ENCODE measurements at regions not wholly inside any gene's neighbourhood (a gene's known extent, or its start where the extent isn't known, plus 50 kb on each side); places are given as distances from the start of the nearest gene placed in this dataset.

- Histone ChIP-seq H3K4me2 (ENCODE audit: low read length) (no peak overlapping the region), H3K9ac (ENCODE audit: low read length) (no peak overlapping the region), H4K20me1 (ENCODE audit: insufficient read depth, low read length) (no peaks in the 10 kb centered on the region), H3K4me1 (ENCODE audit: insufficient read depth, low read length) (no peaks in the 10 kb centered on the region), H3K27ac (ENCODE audit: low read depth, low read length) (no peak overlapping the region), H3K36me3 (ENCODE audit: insufficient read depth, low read length) (no peaks in the 10 kb centered on the region), H3K9me3 (ENCODE audit: insufficient read depth, low read depth, low read length) (no peaks in the 10 kb centered on the region), H2AFZ (ENCODE audit: low read depth, low read length) (no peak overlapping the region), H3K4me3 (ENCODE audit: insufficient read depth, low read depth, low read length) (no peak overlapping the region), H3K27me3 (ENCODE audit: insufficient read depth, low read length) (no peaks in the 10 kb centered on the region), H3K79me2 (ENCODE audit: insufficient read depth, low read length) (no peaks in the 10 kb centered on the region)
- H3K9me3 Mint-ChIP-seq (ENCODE audit: unreplicated experiment) = peaks cover 3% of the 10 kb centered on the region
- H3K4me3 Mint-ChIP-seq (ENCODE audit: unreplicated experiment) = no peak overlapping the region
- no peaks in the 10 kb centered on the region for H3K4me1 Mint-ChIP-seq (ENCODE audit: low read depth, unreplicated experiment)
- DNase-seq (ENCODE audit: low read depth) = peak; percentile 4
- FAIRE-seq = no peak
- H3K27me3 Mint-ChIP-seq (ENCODE audit: low read depth, unreplicated experiment) = no peaks in the 10 kb centered on the region
- TF ChIP-seq, protein P1, sequence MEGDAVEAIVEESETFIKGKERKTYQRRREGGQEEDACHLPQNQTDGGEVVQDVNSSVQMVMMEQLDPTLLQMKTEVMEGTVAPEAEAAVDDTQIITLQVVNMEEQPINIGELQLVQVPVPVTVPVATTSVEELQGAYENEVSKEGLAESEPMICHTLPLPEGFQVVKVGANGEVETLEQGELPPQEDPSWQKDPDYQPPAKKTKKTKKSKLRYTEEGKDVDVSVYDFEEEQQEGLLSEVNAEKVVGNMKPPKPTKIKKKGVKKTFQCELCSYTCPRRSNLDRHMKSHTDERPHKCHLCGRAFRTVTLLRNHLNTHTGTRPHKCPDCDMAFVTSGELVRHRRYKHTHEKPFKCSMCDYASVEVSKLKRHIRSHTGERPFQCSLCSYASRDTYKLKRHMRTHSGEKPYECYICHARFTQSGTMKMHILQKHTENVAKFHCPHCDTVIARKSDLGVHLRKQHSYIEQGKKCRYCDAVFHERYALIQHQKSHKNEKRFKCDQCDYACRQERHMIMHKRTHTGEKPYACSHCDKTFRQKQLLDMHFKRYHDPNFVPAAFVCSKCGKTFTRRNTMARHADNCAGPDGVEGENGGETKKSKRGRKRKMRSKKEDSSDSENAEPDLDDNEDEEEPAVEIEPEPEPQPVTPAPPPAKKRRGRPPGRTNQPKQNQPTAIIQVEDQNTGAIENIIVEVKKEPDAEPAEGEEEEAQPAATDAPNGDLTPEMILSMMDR (IDR thresholded peaks at IDR 0.05; ENCODE audit: insufficient read depth, low read depth, low read length) = no peak
- no peak for TF ChIP-seq EZH2 (IDR thresholded peaks at IDR 0.05; ENCODE audit: insufficient read depth, low read length)
- peaks cover 3% of the 10 kb centered on the region for H3K36me3 Mint-ChIP-seq (ENCODE audit: low read depth, unreplicated experiment)
- no peak overlapping the region for H3K27ac Mint-ChIP-seq (ENCODE audit: unreplicated experiment)
These were observed 111.4 kb upstream of the GATA6 start for GRCh38 chr18:22057908-22058527.

DNA sequence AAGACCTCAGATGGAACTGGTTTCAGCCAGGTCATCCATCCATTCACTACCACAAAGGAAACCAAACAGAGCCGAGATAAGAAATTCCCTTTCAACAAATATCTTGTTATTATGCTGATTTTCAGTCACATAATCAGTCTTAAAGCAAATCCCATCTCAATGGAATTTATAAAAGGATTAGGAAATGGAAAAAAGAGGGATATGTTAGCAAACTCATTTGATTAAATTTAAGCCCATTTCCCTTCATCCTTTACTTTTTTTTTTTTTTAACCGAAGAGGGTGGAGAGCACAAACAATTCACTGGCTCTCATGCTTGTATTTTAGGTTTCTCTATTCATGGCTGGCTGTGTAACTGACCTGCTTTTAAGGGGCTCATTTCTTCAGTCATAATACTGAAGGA is 109.0 kb upstream of the GATA6 start:
- DNase-seq (ENCODE audit: low read depth) (no peak), FAIRE-seq (no peak)
- Mint-ChIP-seq H3K27me3 (ENCODE audit: low read depth, unreplicated experiment) (no peaks in the 10 kb centered on the region), H3K4me1 (ENCODE audit: low read depth, unreplicated experiment) (no peaks in the 10 kb centered on the region), H3K36me3 (ENCODE audit: low read depth, unreplicated experiment) (no peaks in the 10 kb centered on the region), H3K9me3 (ENCODE audit: unreplicated experiment) (no peaks in the 10 kb centered on the region), H3K27ac (ENCODE audit: unreplicated experiment) (no peak overlapping the region), H3K4me3 (ENCODE audit: unreplicated experiment) (no peak overlapping the region)
- no peaks in the 10 kb centered on the region for H3K9me3 ChIP-seq (ENCODE audit: insufficient read depth, low read depth, low read length)
- no peaks in the 10 kb centered on the region for H3K4me1 ChIP-seq (ENCODE audit: insufficient read depth, low read length)
- no peak overlapping the region for H3K4me3 ChIP-seq (ENCODE audit: insufficient read depth, low read depth, low read length)
- no peak overlapping the region for H3K27ac ChIP-seq (ENCODE audit: low read depth, low read length)
- no peaks in the 10 kb centered on the region for H3K36me3 ChIP-seq (ENCODE audit: insufficient read depth, low read length)
- no peak overlapping the region for H2AFZ ChIP-seq (ENCODE audit: low read depth, low read length)
- no peaks in the 10 kb centered on the region for H3K27me3 ChIP-seq (ENCODE audit: insufficient read depth, low read length)
- no peak for TF ChIP-seq EZH2 (IDR thresholded peaks at IDR 0.05; ENCODE audit: insufficient read depth, low read length)
- TF ChIP-seq, protein P1 (IDR thresholded peaks at IDR 0.05; ENCODE audit: insufficient read depth, low read depth, low read length) = no peak
- no peaks in the 10 kb centered on the region for H4K20me1 ChIP-seq (ENCODE audit: insufficient read depth, low read length)
- no peak overlapping the region for H3K9ac ChIP-seq (ENCODE audit: low read length)
- no peaks in the 10 kb centered on the region for H3K79me2 ChIP-seq (ENCODE audit: insufficient read depth, low read length)
- no peak overlapping the region for H3K4me2 ChIP-seq (ENCODE audit: low read length)

GRCh38 chr18:22063102-22063501 is 106.3 kb upstream of the GATA6 start:
- Histone ChIP-seq H3K9me3 (ENCODE audit: insufficient read depth, low read depth, low read length) (no peaks in the 10 kb centered on the region), H3K27ac (ENCODE audit: low read depth, low read length) (no peak overlapping the region), H3K9ac (ENCODE audit: low read length) (no peak overlapping the region), H3K36me3 (ENCODE audit: insufficient read depth, low read length) (no peaks in the 10 kb centered on the region), H2AFZ (ENCODE audit: low read depth, low read length) (no peak overlapping the region), H3K4me2 (ENCODE audit: low read length) (no peak overlapping the region), H3K4me3 (ENCODE audit: insufficient read depth, low read depth, low read length) (no peak overlapping the region), H4K20me1 (ENCODE audit: insufficient read depth, low read length) (no peaks in the 10 kb centered on the region), H3K27me3 (ENCODE audit: insufficient read depth, low read length) (peaks cover 4% of the 10 kb centered on the region), H3K4me1 (ENCODE audit: insufficient read depth, low read length) (no peaks in the 10 kb centered on the region), H3K79me2 (ENCODE audit: insufficient read depth, low read length) (no peaks in the 10 kb centered on the region)
- peaks cover 5% of the 10 kb centered on the region for H3K27me3 Mint-ChIP-seq (ENCODE audit: low read depth, unreplicated experiment)
- DNase-seq (ENCODE audit: low read depth) (no peak), FAIRE-seq (no peak)
- no peaks in the 10 kb centered on the region for H3K36me3 Mint-ChIP-seq (ENCODE audit: low read depth, unreplicated experiment)
- no peaks in the 10 kb centered on the region for H3K4me1 Mint-ChIP-seq (ENCODE audit: low read depth, unreplicated experiment)
- no peak overlapping the region for H3K27ac Mint-ChIP-seq (ENCODE audit: unreplicated experiment)
- TF ChIP-seq, protein P1 (IDR thresholded peaks at IDR 0.05; ENCODE audit: insufficient read depth, low read depth, low read length) = no peak
- no peak for TF ChIP-seq EZH2 (IDR thresholded peaks at IDR 0.05; ENCODE audit: insufficient read depth, low read length)
- H3K4me3 Mint-ChIP-seq (ENCODE audit: unreplicated experiment) = no peak overlapping the region
- no peaks in the 10 kb centered on the region for H3K9me3 Mint-ChIP-seq (ENCODE audit: unreplicated experiment)

Data from astrocyte (in vitro differentiated cells and primary cell).